Posterior vena cava (tissue), 2 donors: ENCODE measurements at regions not wholly inside any gene's neighbourhood (a gene's known extent, or its start where the extent isn't known, plus 50 kb on each side); places are given as distances from the start of the nearest gene placed in this dataset.
"Not testable (repeated sequence)": the region's sequence is repeated elsewhere in the genome, so short reads cannot be mapped to it uniquely, and the experiment has no call there.

ENCODE experiments used
- DNase-seq: peaks from one replicate; pipeline ENCODE4 v3.0.0-alpha.2; 2020; ENCODE audit warnings: low spot score
- intact Hi-C, 2 donors: fragments of 100-400 bp; cut with DNase I; formaldehyde crosslinking; loops; one replicate each; pipeline versions ENCODE4 v1.14.1 to v1.14.2; 2022 to 2023
- donor health status: DM: yes; HTN: yes; CAD: no.
- donor health status: DM: yes; HTN: yes; CAD: no.

DNA sequence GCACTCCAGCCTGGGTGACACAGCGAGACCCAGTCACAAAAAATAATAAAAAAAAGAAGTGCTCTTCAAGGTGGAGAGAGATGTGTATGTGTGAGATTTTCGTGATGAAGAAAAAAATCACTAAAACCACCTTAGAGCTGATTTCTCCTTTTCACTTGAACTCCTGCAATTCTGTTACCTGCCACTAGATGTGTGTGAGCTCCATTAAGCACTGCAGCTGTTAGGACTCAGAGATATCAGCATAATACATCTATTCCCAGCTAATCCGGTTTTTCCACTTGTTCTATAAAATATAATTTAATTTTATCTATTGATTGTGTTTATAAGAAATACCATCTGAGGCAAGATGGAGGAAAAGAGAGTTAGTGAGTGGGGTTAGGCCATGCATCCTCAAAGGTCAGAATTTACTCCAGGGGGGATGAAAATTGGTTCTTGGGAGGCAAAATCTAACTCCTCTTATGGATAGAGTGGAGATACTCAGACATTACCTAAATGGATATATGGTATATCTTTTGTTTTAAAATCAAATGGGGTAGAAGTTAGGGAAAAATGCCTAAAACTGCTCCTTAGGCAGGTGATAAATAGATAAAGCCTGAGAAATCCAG, 152.7 kb downstream of the IL20RB start:
- no peak for DNase-seq

DNA sequence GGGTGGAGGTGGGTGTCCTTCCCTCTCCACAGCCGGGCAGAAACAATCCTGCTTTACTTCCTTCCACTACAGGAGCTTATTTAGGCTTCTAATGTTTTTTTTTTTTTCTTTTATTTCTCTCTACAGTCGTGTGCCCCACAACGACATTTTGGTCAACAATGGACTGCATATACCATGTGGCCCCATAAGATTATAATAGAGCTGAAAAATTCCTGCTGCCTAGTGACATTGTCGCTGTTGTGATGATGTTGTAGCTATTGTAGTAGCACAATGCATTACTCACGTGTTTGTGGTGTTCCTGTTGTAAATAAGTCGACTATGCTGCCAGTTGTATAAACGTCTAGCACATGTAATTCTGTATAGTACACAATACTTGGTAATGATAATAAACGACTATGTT, 153.7 kb downstream of the IL20RB start:
- no peak for DNase-seq
- intact Hi-C loops = no loop called here

More for the DNA sequence above, 152.7 kb downstream of the IL20RB start:
- intact Hi-C loops = no loop called here

DNA sequence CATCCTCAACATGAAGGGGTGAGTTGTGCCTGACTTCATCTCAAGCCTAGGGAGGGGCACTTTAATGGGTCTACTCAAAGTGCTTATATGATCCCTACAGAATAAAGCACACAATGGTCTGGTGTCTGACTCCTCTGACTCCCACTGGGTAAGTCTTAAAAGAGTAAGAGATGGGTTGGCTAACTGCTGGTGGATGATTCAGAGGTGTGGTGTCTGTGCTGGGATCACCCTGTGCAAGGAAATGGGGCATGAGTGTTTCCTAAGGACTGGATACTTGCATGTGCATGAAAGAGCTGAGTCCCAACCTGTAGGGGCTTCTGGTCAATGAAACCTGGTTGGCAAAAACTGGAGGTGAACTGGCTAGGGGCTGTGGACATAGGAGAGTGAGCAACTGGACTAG, 158.8 kb downstream of the IL20RB start:
- intact Hi-C loops = no loop called here

GRCh38 chr3:137121704-137122314, 164.0 kb downstream of the IL20RB start:
- intact Hi-C loops = no loop called here
- DNase-seq = no peak

More for the DNA sequence above, 158.8 kb downstream of the IL20RB start:
- DNase-seq = no peak

DNA sequence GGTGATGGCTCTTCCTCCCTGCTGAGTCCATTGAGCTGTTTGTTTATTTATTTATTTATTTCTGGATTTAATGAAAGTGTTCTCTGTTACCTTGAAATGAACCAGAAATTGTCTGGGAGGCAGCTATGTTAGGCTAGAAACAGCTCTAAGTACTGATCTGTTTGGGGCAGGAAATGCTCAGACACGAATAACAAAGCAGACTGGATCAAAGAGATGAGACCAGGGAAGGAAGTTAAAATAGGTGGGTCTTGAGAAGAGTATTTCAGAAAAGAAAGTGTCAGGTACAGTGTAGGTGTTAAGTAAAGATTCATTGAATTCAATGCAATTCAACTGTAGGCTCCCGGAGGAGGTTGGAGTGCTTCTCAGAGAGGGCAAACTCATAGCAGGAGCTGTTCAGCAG, 173.3 kb downstream of the IL20RB start:
- no peak for DNase-seq
- intact Hi-C loops = no loop called here

DNA sequence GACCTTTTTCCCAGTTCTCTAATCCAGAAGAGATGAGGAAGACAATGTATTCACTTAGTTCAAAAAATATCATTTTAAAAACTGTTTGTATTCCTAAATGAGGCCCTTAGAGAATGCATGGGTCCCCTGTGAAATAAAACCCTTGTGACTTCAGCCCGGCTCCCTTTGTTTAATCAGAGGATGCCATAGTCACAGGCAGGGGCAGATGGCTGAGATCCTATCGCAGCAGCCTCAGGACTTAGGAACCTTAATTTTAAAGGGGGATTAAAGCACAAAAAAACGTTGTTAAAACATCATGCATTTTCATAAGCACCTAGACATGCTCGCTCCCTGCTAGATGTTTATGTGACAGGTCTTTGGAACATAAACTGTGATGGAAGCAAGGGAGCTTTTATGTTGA, 176.6 kb downstream of the IL20RB start:
- intact Hi-C loops = no loop called here
- no peak for DNase-seq

- DNase-seq = no peak
Measured at GRCh38 chr3:137148406-137148805, 190.6 kb downstream of the IL20RB start.

GRCh38 chr3:137148917-137149316, 191.1 kb downstream of the IL20RB start:
- intact Hi-C loops = loop anchor here in 1 of 2 donors (5.0 kb wide), 1 partner anchor 352 kb away; no protein-coding TSS in a partner anchor
- DNase-seq = no peak

More at GRCh38 chr3:137148406-137148805, 190.6 kb downstream of the IL20RB start:
- intact Hi-C loops = loop anchor here in 1 of 2 donors (5.0 kb wide), 1 partner anchor 351 kb away; no protein-coding TSS in a partner anchor

- intact Hi-C loops = no loop called here
- DNase-seq = no peak
Measured at GRCh38 chr3:137150825-137151224, 193.0 kb downstream of the IL20RB start.

DNA sequence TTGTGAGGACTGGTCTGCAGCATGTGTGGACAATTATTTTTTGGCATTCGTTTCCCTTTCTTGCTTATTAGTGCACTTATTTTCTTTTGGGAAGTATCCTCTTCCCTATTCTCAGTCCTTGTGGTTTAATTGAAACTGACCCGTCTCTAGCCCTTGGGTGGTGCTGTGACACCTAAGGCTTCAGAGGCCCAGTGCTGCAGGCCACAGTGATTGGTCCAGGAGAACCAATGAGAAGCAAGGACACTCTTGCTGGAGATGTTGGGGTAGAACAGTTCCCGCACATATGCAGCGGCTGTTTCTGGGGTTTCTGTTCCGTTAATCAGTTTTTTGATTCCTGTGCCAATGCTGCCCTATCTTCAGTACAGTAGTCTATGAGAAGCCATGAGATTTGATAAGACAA, 195.3 kb downstream of the IL20RB start:
- DNase-seq, intact Hi-C loops: not testable (repeated sequence)

GRCh38 chr3:137163241-137163871, 205.6 kb downstream of the IL20RB start:
- intact Hi-C loops = no loop called here
- DNase-seq = no peak

- intact Hi-C loops = no loop called here
- no peak for DNase-seq
Measured at GRCh38 chr3:137163958-137164357, 206.2 kb downstream of the IL20RB start.

- intact Hi-C loops = no loop called here
- DNase-seq = no peak
Measured at GRCh38 chr3:137165117-137165806, 207.5 kb downstream of the IL20RB start.

GRCh38 chr3:137171834-137172603, 214.2 kb downstream of the IL20RB start:
- no peak for DNase-seq
- intact Hi-C loops = no loop called here

GRCh38 chr3:137172728-137173127, 214.9 kb downstream of the IL20RB start:
- DNase-seq = no peak
- intact Hi-C loops = no loop called here

DNA sequence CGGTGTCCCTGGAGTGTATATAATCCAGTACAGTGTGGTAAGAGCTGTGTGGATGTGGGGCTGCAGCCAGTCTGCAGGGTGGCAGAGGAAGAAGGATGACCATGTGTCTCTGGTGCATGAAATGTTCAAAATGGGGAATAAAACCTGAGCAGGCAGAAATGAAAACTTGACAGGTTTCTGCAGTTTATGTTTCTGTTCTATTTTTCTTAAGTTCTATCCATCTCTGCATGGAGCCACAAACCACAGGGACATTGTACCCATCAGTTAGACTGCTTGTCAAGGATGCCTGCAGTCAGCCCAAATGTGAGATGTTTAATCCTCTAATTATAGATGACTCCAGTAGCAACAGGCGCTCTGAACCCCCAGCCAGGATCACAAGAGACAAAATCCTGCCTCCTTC, 216.7 kb downstream of the IL20RB start:
- intact Hi-C loops = no loop called here
- DNase-seq = no peak

GRCh38 chr3:137180220-137180619, 222.4 kb downstream of the IL20RB start:
- no peak for DNase-seq
- intact Hi-C loops = no loop called here

- intact Hi-C loops = no loop called here
- DNase-seq = no peak
Measured at GRCh38 chr3:137191133-137191923, 233.5 kb downstream of the IL20RB start.

- intact Hi-C loops = no loop called here
- DNase-seq = no peak
Measured at GRCh38 chr3:137191951-137192350, 234.2 kb downstream of the IL20RB start.
